ENCODE measurements at regions not wholly inside any gene's neighbourhood (a gene's known extent, or its start where the extent isn't known, plus 50 kb on each side); places are given as distances from the start of the nearest gene placed in this dataset.

DNA sequence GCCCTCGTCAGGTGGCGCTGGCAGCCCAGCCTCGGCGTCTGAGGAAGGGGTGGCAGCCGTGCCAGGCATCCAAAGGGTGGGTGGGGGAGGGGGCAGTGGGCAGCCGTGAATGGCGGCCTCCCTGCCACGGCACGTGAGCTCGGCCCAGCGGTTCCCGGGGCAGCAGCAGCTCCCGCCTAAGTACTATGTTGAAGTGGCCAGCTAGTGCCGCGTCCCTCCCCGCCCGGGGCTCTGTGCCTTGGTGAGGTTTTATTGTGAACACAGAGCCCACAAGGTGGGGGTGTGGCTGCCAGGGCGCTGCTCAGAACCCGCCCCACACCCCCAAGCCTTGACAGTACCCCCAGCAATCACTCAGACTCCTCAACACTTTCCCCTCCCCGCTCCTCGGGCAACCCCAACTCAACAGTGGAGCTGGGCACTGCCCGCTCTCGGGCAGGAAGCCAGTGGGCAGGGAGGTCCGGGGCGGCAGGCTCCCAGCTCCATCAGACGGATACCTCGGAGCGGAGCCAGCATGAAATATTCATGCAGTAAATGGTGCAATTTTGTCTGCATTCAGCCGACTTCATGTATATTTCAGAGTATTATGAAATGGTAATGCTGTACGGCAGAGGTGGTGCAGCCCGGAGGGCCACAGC lies 80.4 kb downstream of the ENGASE start:
- TF ChIP-seq, protein P1, sequence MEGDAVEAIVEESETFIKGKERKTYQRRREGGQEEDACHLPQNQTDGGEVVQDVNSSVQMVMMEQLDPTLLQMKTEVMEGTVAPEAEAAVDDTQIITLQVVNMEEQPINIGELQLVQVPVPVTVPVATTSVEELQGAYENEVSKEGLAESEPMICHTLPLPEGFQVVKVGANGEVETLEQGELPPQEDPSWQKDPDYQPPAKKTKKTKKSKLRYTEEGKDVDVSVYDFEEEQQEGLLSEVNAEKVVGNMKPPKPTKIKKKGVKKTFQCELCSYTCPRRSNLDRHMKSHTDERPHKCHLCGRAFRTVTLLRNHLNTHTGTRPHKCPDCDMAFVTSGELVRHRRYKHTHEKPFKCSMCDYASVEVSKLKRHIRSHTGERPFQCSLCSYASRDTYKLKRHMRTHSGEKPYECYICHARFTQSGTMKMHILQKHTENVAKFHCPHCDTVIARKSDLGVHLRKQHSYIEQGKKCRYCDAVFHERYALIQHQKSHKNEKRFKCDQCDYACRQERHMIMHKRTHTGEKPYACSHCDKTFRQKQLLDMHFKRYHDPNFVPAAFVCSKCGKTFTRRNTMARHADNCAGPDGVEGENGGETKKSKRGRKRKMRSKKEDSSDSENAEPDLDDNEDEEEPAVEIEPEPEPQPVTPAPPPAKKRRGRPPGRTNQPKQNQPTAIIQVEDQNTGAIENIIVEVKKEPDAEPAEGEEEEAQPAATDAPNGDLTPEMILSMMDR (IDR thresholded peaks at IDR 0.05; ENCODE audit: extremely low read depth in 1 of 2, insufficient read depth in 1 of 2, low read depth in 1 of 2, low read length in 2 of 2): no peak
- no peak for TF ChIP-seq EZH2 (IDR thresholded peaks at IDR 0.05; ENCODE audit: borderline replicate concordance, low read depth, low read length, severe bottlenecking)
- TF ChIP-seq POLR2AphosphoS5 (IDR thresholded peaks at IDR 0.05; ENCODE audit: insufficient read depth, low read depth, low read length): no peak
- TF ChIP-seq, protein P2, sequence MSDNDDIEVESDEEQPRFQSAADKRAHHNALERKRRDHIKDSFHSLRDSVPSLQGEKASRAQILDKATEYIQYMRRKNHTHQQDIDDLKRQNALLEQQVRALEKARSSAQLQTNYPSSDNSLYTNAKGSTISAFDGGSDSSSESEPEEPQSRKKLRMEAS (IDR thresholded peaks at IDR 0.05; ENCODE audit: insufficient read depth, insufficient read length): no peak
- no peak for TF ChIP-seq POLR2A (IDR thresholded peaks at IDR 0.05; ENCODE audit: low read depth, low read length)
- TF ChIP-seq GATA2 (IDR thresholded peaks at IDR 0.05; ENCODE audit: insufficient read depth, insufficient read length, low read depth, low read length): no peak
- no peak for TF ChIP-seq JUN (IDR thresholded peaks at IDR 0.05; ENCODE audit: borderline replicate concordance, insufficient read depth, insufficient read length, low read depth)
- no peak for TF ChIP-seq MYC (IDR thresholded peaks at IDR 0.05; ENCODE audit: low read depth, low read length)
- no peak for TF ChIP-seq FOS (IDR thresholded peaks at IDR 0.05; ENCODE audit: borderline replicate concordance, insufficient read depth, low read length)
